ENCODE measurements at regions not wholly inside any gene's neighbourhood (a gene's known extent, or its start where the extent isn't known, plus 50 kb on each side); places are given as distances from the start of the nearest gene placed in this dataset.
"Not testable (repeated sequence)": the region's sequence is repeated elsewhere in the genome, so short reads cannot be mapped to it uniquely, and the experiment has no call there.

GRCh38 chr7:142485617-142486226 is 227.9 kb upstream of the PRSS58 start:
- Histone ChIP-seq H3K4me3 (no peak overlapping the region), H4K20me1 (no peaks in the 10 kb centered on the region), H3K27me3 (no peaks in the 10 kb centered on the region), H3K36me3 (no peaks in the 10 kb centered on the region), H3K4me1 (peaks cover 65% of the 10 kb centered on the region), H3K4me2 (peak overlapping the region; percentile 92; the same call in 1 of the 2 replicates), H3K9me3 (no peaks in the 10 kb centered on the region), H3K9ac (no peak overlapping the region), H3K27ac (no peak overlapping the region)
- TF ChIP-seq Cebpa-rat (IDR thresholded peaks at IDR 0.05): no peak

GRCh38 chr7:142483659-142484317 is 225.9 kb upstream of the PRSS58 start:
- Histone ChIP-seq H3K27me3 (no peaks in the 10 kb centered on the region), H4K20me1 (no peaks in the 10 kb centered on the region), H3K4me3 (no peak overlapping the region), H3K36me3 (no peaks in the 10 kb centered on the region), H3K9ac (no peak overlapping the region), H3K27ac (no peak overlapping the region), H3K4me1 (peaks cover 62% of the 10 kb centered on the region), H3K4me2 (no peak overlapping the region), H3K9me3 (no peaks in the 10 kb centered on the region)
- TF ChIP-seq Cebpa-rat (IDR thresholded peaks at IDR 0.05): no peak

- Histone ChIP-seq H3K4me1 (peaks cover 62% of the 10 kb centered on the region), H3K27ac (0 out of 2 replicates have a peak overlapping the region, but pooled peaks have one; percentile 21)
These were observed 225.2 kb upstream of the PRSS58 start for GRCh38 chr7:142482891-142483658.

GRCh38 chr7:142481548-142481947 is 223.7 kb upstream of the PRSS58 start:
- no peaks in the 10 kb centered on the region for H3K27me3 ChIP-seq
- no peaks in the 10 kb centered on the region for H3K9me3 ChIP-seq
- peaks cover 62% of the 10 kb centered on the region for H3K4me1 ChIP-seq
- TF ChIP-seq Cebpa-rat (IDR thresholded peaks at IDR 0.05): no peak
- no peaks in the 10 kb centered on the region for H4K20me1 ChIP-seq
- peak overlapping the region; percentile 33; the same call in 1 of the 2 replicates for H3K4me2 ChIP-seq
- H3K27ac ChIP-seq: no peak overlapping the region
- H3K36me3 ChIP-seq: no peaks in the 10 kb centered on the region
- H3K9ac ChIP-seq: no peak overlapping the region
- no peak overlapping the region for H3K4me3 ChIP-seq

More at GRCh38 chr7:142482891-142483658, 225.2 kb upstream of the PRSS58 start:
- peak overlapping the region; percentile 33 for H3K4me2 ChIP-seq
- H3K4me3 ChIP-seq: no peak overlapping the region
- H4K20me1 ChIP-seq: no peaks in the 10 kb centered on the region
- no peaks in the 10 kb centered on the region for H3K27me3 ChIP-seq
- no peaks in the 10 kb centered on the region for H3K9me3 ChIP-seq
- H3K36me3 ChIP-seq: no peaks in the 10 kb centered on the region
- H3K9ac ChIP-seq: 0 out of 2 replicates have a peak overlapping the region, but pooled peaks have one; percentile 34
- no peak for TF ChIP-seq Cebpa-rat (IDR thresholded peaks at IDR 0.05)

GRCh38 chr7:142478479-142479220 is 220.8 kb upstream of the PRSS58 start:
- Histone ChIP-seq H3K27ac (no peak overlapping the region), H3K4me1 (peaks cover 72% of the 10 kb centered on the region), H3K9me3 (no peaks in the 10 kb centered on the region), H3K9ac (no peak overlapping the region), H3K4me3 (no peak overlapping the region), H3K4me2 (peak overlapping the region; percentile 91), H4K20me1 (no peaks in the 10 kb centered on the region), H3K36me3 (no peaks in the 10 kb centered on the region), H3K27me3 (no peaks in the 10 kb centered on the region)
- no peak for TF ChIP-seq Cebpa-rat (IDR thresholded peaks at IDR 0.05)

- H3K27ac ChIP-seq: peak overlapping the region; percentile 49; the same call in 1 of the 2 replicates
- not testable (repeated sequence) for H3K9me3 ChIP-seq, H3K36me3 ChIP-seq, H3K27me3 ChIP-seq, H4K20me1 ChIP-seq
- 0 out of 2 replicates have a peak overlapping the region, but pooled peaks have one; percentile 40 for H3K9ac ChIP-seq
- peaks cover 75% of the 10 kb centered on the region for H3K4me1 ChIP-seq
- H3K4me2 ChIP-seq: peak overlapping the region; percentile 91
- H3K4me3 ChIP-seq: 0 out of 2 replicates have a peak overlapping the region, but pooled peaks have one; percentile 16
These were observed 219.9 kb upstream of the PRSS58 start for GRCh38 chr7:142477801-142478200.

- Histone ChIP-seq H4K20me1 (no peaks in the 10 kb centered on the region), H3K9me3 (no peaks in the 10 kb centered on the region), H3K27me3 (no peaks in the 10 kb centered on the region), H3K9ac (0 out of 2 replicates have a peak overlapping the region, but pooled peaks have one; percentile 40), H3K4me2 (peak overlapping the region; percentile 91), H3K4me1 (peaks cover 74% of the 10 kb centered on the region), H3K36me3 (no peaks in the 10 kb centered on the region), H3K4me3 (peak overlapping the region; percentile 16; the same call in 1 of the 2 replicates), H3K27ac (peak overlapping the region; percentile 49)
- TF ChIP-seq Cebpa-rat (IDR thresholded peaks at IDR 0.05): no peak
These were observed 219.3 kb upstream of the PRSS58 start for GRCh38 chr7:142477079-142477651.

- Histone ChIP-seq H3K27me3 (no peaks in the 10 kb centered on the region), H3K9me3 (peaks cover 2% of the 10 kb centered on the region; the same call in 1 of the 2 replicates), H3K4me3 (no peak overlapping the region), H3K36me3 (no peaks in the 10 kb centered on the region), H3K9ac (no peak overlapping the region), H3K4me2 (peak overlapping the region; percentile 91), H3K27ac (peak overlapping the region; percentile 11; the same call in 1 of the 2 replicates), H4K20me1 (no peaks in the 10 kb centered on the region), H3K4me1 (peaks cover 63% of the 10 kb centered on the region)
- no peak for TF ChIP-seq Cebpa-rat (IDR thresholded peaks at IDR 0.05)
These were observed 218.2 kb upstream of the PRSS58 start for GRCh38 chr7:142476077-142476476.

GRCh38 chr7:142471820-142472219 is 214.0 kb upstream of the PRSS58 start:
- Histone ChIP-seq H3K36me3 (no peaks in the 10 kb centered on the region), H3K27me3 (no peaks in the 10 kb centered on the region), H3K4me2 (no peak overlapping the region), H3K27ac (no peak overlapping the region), H4K20me1 (no peaks in the 10 kb centered on the region), H3K4me1 (peaks cover 65% of the 10 kb centered on the region), H3K4me3 (no peak overlapping the region), H3K9me3 (peaks cover 6% of the 10 kb centered on the region; the same call in 1 of the 2 replicates), H3K9ac (no peak overlapping the region)
- no peak for TF ChIP-seq Cebpa-rat (IDR thresholded peaks at IDR 0.05)

All from BLaER1 (cell line).